ENCODE measurements at regions not wholly inside any gene's neighbourhood (a gene's known extent, or its start where the extent isn't known, plus 50 kb on each side); places are given as distances from the start of the nearest gene placed in this dataset.

DNA sequence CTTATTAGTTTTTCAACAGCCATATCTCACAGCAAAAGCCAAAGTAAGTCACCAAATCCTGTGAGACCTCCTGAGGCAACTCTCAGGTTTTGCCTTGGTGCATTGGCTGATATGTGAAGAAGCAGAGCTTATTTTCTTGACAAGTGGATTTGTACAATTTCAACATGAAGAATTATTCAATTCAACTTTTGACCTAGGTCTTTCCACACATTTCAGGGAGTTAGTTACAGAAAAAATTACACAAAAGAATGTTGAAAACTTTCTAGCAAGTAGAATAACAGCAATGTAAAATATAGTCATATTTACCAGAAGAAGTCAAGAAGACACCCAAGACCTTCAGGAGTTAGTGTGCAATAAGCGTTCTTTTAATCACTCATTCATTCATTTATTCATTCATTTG lies 62.4 kb upstream of the ADRB2 start:
- no peaks in the 10 kb centered on the region for H3K27me3 Mint-ChIP-seq (ENCODE audit: low read depth)
- DNase-seq, result no peak
- Histone ChIP-seq H2BK15ac (ENCODE audit: low read depth, low read length) (no peak overlapping the region), H2AK5ac (ENCODE audit: insufficient read length, low read length) (no peak overlapping the region), H3K14ac (ENCODE audit: insufficient read depth, low read length) (no peak overlapping the region), H3K4ac (ENCODE audit: low read depth, low read length) (no peak overlapping the region), H2BK5ac (ENCODE audit: insufficient read length, low read length) (no peak overlapping the region), H3K79me1 (ENCODE audit: insufficient read depth, low read depth, low read length, poor library complexity, severe bottlenecking) (no peaks in the 10 kb centered on the region), H3K18ac (ENCODE audit: insufficient read length, low read depth, low read length) (no peak overlapping the region), H2BK20ac (ENCODE audit: low read depth, low read length, poor library complexity, severe bottlenecking) (no peak overlapping the region), H2AFZ (ENCODE audit: low read length) (no peak overlapping the region), H4K8ac (replicated peaks; ENCODE audit: insufficient read length, low read depth, low read length) (no peak overlapping the region), H3K27me3 (ENCODE audit: insufficient read depth, low read length) (no peaks in the 10 kb centered on the region), H3K56ac (ENCODE audit: insufficient read length, low read depth, low read length) (no peak overlapping the region), H3K23me2 (ENCODE audit: insufficient read length, low read depth, low read length, poor library complexity, severe bottlenecking) (no peaks in the 10 kb centered on the region), H3K79me2 (ENCODE audit: insufficient read depth, low read length) (no peaks in the 10 kb centered on the region), H3K4me1 (ENCODE audit: insufficient read depth, low read length) (no peaks in the 10 kb centered on the region), H3K4me2 (ENCODE audit: insufficient read depth, insufficient read length, low read length) (no peak overlapping the region), H4K20me1 (ENCODE audit: control insufficient read depth, insufficient read depth, insufficient read length) (no peaks in the 10 kb centered on the region), H4K91ac (ENCODE audit: insufficient read length, low read depth, low read length) (no peak overlapping the region), H2BK120ac (ENCODE audit: low read depth, low read length, poor library complexity, severe bottlenecking) (no peak overlapping the region), H3K23ac (ENCODE audit: insufficient read length, low read depth, low read length) (no peak overlapping the region), H2BK12ac (ENCODE audit: insufficient read length, low read depth, low read length) (no peak overlapping the region), H4K5ac (ENCODE audit: insufficient read length, low read depth, low read length) (no peak overlapping the region), H3K9me3 (ENCODE audit: control insufficient read depth, low read depth, low read length) (no peaks in the 10 kb centered on the region), H3K9ac (ENCODE audit: extremely low read depth, insufficient read length, low read length) (no peak overlapping the region), H3T11ph (ENCODE audit: low read length) (no peak overlapping the region), H3K27ac (ENCODE audit: insufficient read length, low read depth, low read length) (no peak overlapping the region)
- no peaks in the 10 kb centered on the region for H3K36me3 Mint-ChIP-seq (ENCODE audit: insufficient read depth in 1 of 3, low read depth in 3 of 3)
- no peak for TF ChIP-seq CTCF (conservative IDR thresholded peaks at IDR 0.05)
- no peak overlapping the region for H3K4me3 Mint-ChIP-seq
- no peaks in the 10 kb centered on the region for H3K9me3 Mint-ChIP-seq
- no peaks in the 10 kb centered on the region for H3K4me1 Mint-ChIP-seq
- no peak overlapping the region for H3K27ac Mint-ChIP-seq
- WGBS (ENCODE audit: extremely low coverage, insufficient read length, low lambda C conversion rate), result no CpG with 5 or more reads among the region's 1 CpG

All from H9 (cell line).